Esophagus muscularis mucosa (tissue), 4 donors: ENCODE measurements at regions not wholly inside any gene's neighbourhood (a gene's known extent, or its start where the extent isn't known, plus 50 kb on each side); places are given as distances from the start of the nearest gene placed in this dataset.

Experiments used
- DNase-seq: peaks from one replicate; pipeline ENCODE4 v3.0.0-alpha.2; 2017; ENCODE audit errors: extremely low spot score
- H3K27ac ChIP-seq, 4 donors: fragments of 200-600 bp; sonication (generic); replicated peaks in 1 of 4; 1 replicate in 3 of 4; 2 replicates in 1 of 4; pipeline ENCODE4 v1.5.1; 2016 to 2019; ENCODE audit warnings: mild to moderate bottlenecking in 1 of 4
- H3K27me3 ChIP-seq, 4 donors: fragments of 200-600 bp; sonication (generic); one replicate each; pipeline versions ENCODE4 v1.5.1 to v1.6.0; 2016 to 2019
- H3K36me3 ChIP-seq, 4 donors: fragments of 200-600 bp; sonication (generic); one replicate each; pipeline ENCODE4 v1.5.1; 2016 to 2019
- H3K4me1 ChIP-seq, 4 donors: fragments of 200-600 bp; sonication (generic); one replicate each; pipeline ENCODE4 v1.5.1; 2016 to 2019
- H3K4me3 ChIP-seq, 4 donors: fragments of 200-600 bp; sonication (generic); 1 replicate in 2 of 4; 2 replicates in 2 of 4; pipeline ENCODE4 v1.5.1; 2016 to 2019; ENCODE audit warnings: mild to moderate bottlenecking in 4 of 4, moderate library complexity in 1 of 4
- H3K9me3 ChIP-seq, 4 donors: fragments of 200-600 bp; sonication (generic); 1 replicate in 3 of 4; 2 replicates in 1 of 4; pipeline ENCODE4 v1.5.1; 2016 to 2019
- EP300 ChIP-seq: sonication (generic); formaldehyde crosslinking; IDR thresholded peaks from one replicate; pipeline ENCODE4 v1.6.1; 2017; ENCODE audit warnings: antibody characterized with exemption
- POLR2A ChIP-seq: fragments of 450-650 bp; IDR thresholded peaks from one replicate; pipeline ENCODE4 v1.6.1; 2017; ENCODE audit warnings: antibody characterized with exemption, moderate library complexity, mild to moderate bottlenecking, low read depth
- POLR2AphosphoS5 ChIP-seq, 2 donors: sonication (generic); formaldehyde crosslinking; IDR thresholded peaks; one replicate each; pipeline ENCODE4 v1.6.1; 2017; ENCODE audit warnings: antibody characterized with exemption in 2 of 2
- WGBS: methylation state at CpG from one replicate; pipeline ENCODE4 v1.1.5; 2018; 5-methylcytosine and 5-hydroxymethylcytosine counted together
- intact Hi-C: fragments of 100-400 bp; cut with DNase I; formaldehyde crosslinking; loops from one replicate; pipeline ENCODE4 v1.15.1; 2023
- TF ChIP-seq, protein P1 (sequence below), 3 experiments: fragments of 200-600 bp in 2 of 3; fragments of 450-650 bp in 1 of 3; sonication (generic) in 2 of 3; IDR thresholded peaks; one replicate each; pipeline ENCODE4 v1.5.1; 2017 to 2019; ENCODE audit warnings: antibody characterized with exemption in 3 of 3, mild to moderate bottlenecking in 2 of 3, moderate library complexity in 1 of 3

DNA sequence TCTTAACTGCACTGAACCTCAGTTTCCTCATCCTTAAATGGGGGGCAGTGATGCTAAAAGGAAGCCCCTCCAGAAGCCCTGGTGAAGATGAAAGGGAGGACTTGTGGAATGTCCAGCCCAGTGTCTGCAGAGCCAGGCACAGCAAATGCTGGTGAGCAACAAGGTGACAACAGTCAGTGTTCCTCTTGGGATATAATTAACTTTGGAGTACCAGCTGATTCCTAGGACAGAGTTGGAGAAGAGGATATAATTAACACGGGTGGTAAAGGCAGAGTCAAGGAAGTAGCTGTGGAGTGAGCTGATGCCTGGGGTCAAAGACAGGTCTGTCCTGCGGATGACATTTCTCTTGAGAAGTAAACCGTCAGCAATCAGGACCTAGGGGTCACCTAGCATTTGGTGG lies 60.7 kb upstream of the MRPS6 start:
- TF ChIP-seq EP300 (no peak), POLR2AphosphoS5 (IDR thresholded peaks at IDR 0.05) (no peak), POLR2A (no peak)
- TF ChIP-seq, protein P1, sequence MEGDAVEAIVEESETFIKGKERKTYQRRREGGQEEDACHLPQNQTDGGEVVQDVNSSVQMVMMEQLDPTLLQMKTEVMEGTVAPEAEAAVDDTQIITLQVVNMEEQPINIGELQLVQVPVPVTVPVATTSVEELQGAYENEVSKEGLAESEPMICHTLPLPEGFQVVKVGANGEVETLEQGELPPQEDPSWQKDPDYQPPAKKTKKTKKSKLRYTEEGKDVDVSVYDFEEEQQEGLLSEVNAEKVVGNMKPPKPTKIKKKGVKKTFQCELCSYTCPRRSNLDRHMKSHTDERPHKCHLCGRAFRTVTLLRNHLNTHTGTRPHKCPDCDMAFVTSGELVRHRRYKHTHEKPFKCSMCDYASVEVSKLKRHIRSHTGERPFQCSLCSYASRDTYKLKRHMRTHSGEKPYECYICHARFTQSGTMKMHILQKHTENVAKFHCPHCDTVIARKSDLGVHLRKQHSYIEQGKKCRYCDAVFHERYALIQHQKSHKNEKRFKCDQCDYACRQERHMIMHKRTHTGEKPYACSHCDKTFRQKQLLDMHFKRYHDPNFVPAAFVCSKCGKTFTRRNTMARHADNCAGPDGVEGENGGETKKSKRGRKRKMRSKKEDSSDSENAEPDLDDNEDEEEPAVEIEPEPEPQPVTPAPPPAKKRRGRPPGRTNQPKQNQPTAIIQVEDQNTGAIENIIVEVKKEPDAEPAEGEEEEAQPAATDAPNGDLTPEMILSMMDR (IDR thresholded peaks at IDR 0.05): no peak
- DNase-seq: no peak
- peaks cover 0 to 13% (median 0%) of the 10 kb centered on the region in 4 donors for H3K9me3 ChIP-seq
- intact Hi-C loops: no loop called here
- no peaks in the 10 kb centered on the region for H3K4me1 ChIP-seq
- no peaks in the 10 kb centered on the region for H3K36me3 ChIP-seq
- H3K4me3 ChIP-seq: no peak overlapping the region
- H3K27me3 ChIP-seq: no peaks in the 10 kb centered on the region
- no peak overlapping the region for H3K27ac ChIP-seq
- WGBS: 71% methylated on average over 3 of the region's 3 CpGs

- WGBS: 85% methylated on average over 1 of the region's 1 CpG
- H3K4me1 ChIP-seq: no peaks in the 10 kb centered on the region
- H3K9me3 ChIP-seq: peaks cover 0 to 13% (median 0%) of the 10 kb centered on the region in 4 donors
- H3K27me3 ChIP-seq: no peaks in the 10 kb centered on the region
- no peak overlapping the region for H3K4me3 ChIP-seq
- intact Hi-C loops: no loop called here
- H3K27ac ChIP-seq: no peak overlapping the region
- DNase-seq: no peak
- no peaks in the 10 kb centered on the region for H3K36me3 ChIP-seq
- TF ChIP-seq POLR2AphosphoS5 (IDR thresholded peaks at IDR 0.05) (no peak), POLR2A (no peak), EP300 (no peak)
- TF ChIP-seq, protein P1 (IDR thresholded peaks at IDR 0.05): no peak
These were observed 61.7 kb upstream of the MRPS6 start for GRCh38 chr21:34011660-34012059.

DNA sequence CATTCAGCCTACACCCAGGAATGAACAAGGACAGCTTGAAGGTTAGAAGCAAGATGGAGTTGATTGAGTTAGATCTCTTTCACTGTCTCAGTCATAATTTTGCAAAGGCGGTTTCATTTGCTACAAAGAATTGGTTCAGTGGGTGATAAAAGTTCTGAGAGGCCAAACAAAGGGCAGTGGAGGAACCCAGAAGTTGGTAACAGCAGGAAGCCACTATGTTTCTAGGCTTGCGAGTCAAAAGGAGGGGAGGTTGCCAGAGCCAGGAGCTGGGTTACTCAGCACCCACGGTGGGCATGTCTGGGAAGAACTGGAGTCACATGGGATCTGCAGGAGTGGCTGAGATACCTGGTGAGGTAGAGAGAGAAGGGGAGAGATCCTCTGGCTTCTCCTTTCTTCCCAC lies 64.2 kb upstream of the MRPS6 start:
- DNase-seq: no peak
- H3K36me3 ChIP-seq: no peaks in the 10 kb centered on the region
- intact Hi-C loops: no loop called here
- no peak overlapping the region for H3K4me3 ChIP-seq
- no peaks in the 10 kb centered on the region for H3K27me3 ChIP-seq
- H3K27ac ChIP-seq: no peak overlapping the region
- no peak for TF ChIP-seq POLR2AphosphoS5 (IDR thresholded peaks at IDR 0.05)
- TF ChIP-seq, protein P1 (IDR thresholded peaks at IDR 0.05): no peak
- TF ChIP-seq POLR2A: no peak
- peaks cover 4 to 15% (median 13%) of the 10 kb centered on the region in 4 donors for H3K4me1 ChIP-seq
- WGBS: 87% methylated on average over 3 of the region's 3 CpGs
- H3K9me3 ChIP-seq: peaks cover 0 to 13% (median 0%) of the 10 kb centered on the region in 4 donors

GRCh38 chr21:34008618-34009017 lies 64.8 kb upstream of the MRPS6 start:
- Histone ChIP-seq H3K27ac (no peak overlapping the region), H3K9me3 (peaks cover 0 to 13% (median 0%) of the 10 kb centered on the region in 4 donors), H3K36me3 (no peaks in the 10 kb centered on the region), H3K27me3 (no peaks in the 10 kb centered on the region), H3K4me3 (no peak overlapping the region), H3K4me1 (peaks cover 4 to 18% (median 15%) of the 10 kb centered on the region in 4 donors)
- DNase-seq: no peak
- 86% methylated on average over 5 of the region's 5 CpGs for WGBS
- intact Hi-C loops: no loop called here
- TF ChIP-seq POLR2AphosphoS5 (IDR thresholded peaks at IDR 0.05) (no peak), POLR2A (no peak)

GRCh38 chr21:34006611-34007168 lies 66.7 kb upstream of the MRPS6 start:
- no peak for DNase-seq
- TF ChIP-seq POLR2A (no peak), POLR2AphosphoS5 (IDR thresholded peaks at IDR 0.05) (no peak), EP300 (no peak)
- TF ChIP-seq, protein P1 (IDR thresholded peaks at IDR 0.05): no peak
- Histone ChIP-seq H3K4me3 (no peak overlapping the region), H3K36me3 (no peaks in the 10 kb centered on the region), H3K4me1 (peaks cover 4 to 18% (median 15%) of the 10 kb centered on the region in 4 donors), H3K27ac (no peak overlapping the region), H3K27me3 (no peaks in the 10 kb centered on the region), H3K9me3 (peaks cover 0 to 8% (median 0%) of the 10 kb centered on the region in 4 donors)
- 95% methylated on average over 6 of the region's 6 CpGs for WGBS
- intact Hi-C loops: no loop called here
